Stimulated activated CD8-positive, alpha-beta memory T cell treated with anti-CD3 and anti-CD28 coated beads, Interleukin-4, amount 100 ng/mL, for 48 hours (primary cell): ENCODE measurements at regions not wholly inside any gene's neighbourhood (a gene's known extent, or its start where the extent isn't known, plus 50 kb on each side); places are given as distances from the start of the nearest gene placed in this dataset.
"Not testable (repeated sequence)": the region's sequence is repeated elsewhere in the genome, so short reads cannot be mapped to it uniquely, and the experiment has no call there.

Experiments
- DNase-seq: peaks from one replicate; pipeline ENCODE4 v3.0.0-alpha.2; 2020

- DNase-seq: no peak
Measured at GRCh38 chr10:8174762-8175161, 120.3 kb downstream of the GATA3 start.

- DNase-seq: not testable (repeated sequence)
Measured at GRCh38 chr10:8177526-8177925, 123.0 kb downstream of the GATA3 start.

- DNase-seq: not testable (repeated sequence)
Measured at GRCh38 chr10:8179773-8180172, 125.3 kb downstream of the GATA3 start.

GRCh38 chr10:8180360-8181109 is 126.0 kb downstream of the GATA3 start:
- no peak for DNase-seq

- no peak for DNase-seq
Measured at GRCh38 chr10:8181496-8182157, 127.1 kb downstream of the GATA3 start.

- no peak for DNase-seq
Measured at GRCh38 chr10:8182806-8183205, 128.3 kb downstream of the GATA3 start.

- no peak for DNase-seq
Measured at GRCh38 chr10:8183241-8183704, 128.8 kb downstream of the GATA3 start.

GRCh38 chr10:8187171-8187666 is 132.7 kb downstream of the GATA3 start:
- no peak for DNase-seq

- no peak for DNase-seq
Measured at GRCh38 chr10:8189458-8189857, 135.0 kb downstream of the GATA3 start.

GRCh38 chr10:8192301-8192700 is 137.8 kb downstream of the GATA3 start:
- no peak for DNase-seq

- no peak for DNase-seq
Measured at GRCh38 chr10:8193546-8193945, 139.1 kb downstream of the GATA3 start.

- DNase-seq: no peak
Measured at GRCh38 chr10:8194050-8194449, 139.6 kb downstream of the GATA3 start.

- DNase-seq: no peak
Measured at GRCh38 chr10:8206882-8207281, 152.4 kb downstream of the GATA3 start.

GRCh38 chr10:8211631-8212030 is 157.1 kb downstream of the GATA3 start:
- no peak for DNase-seq

GRCh38 chr10:8213735-8214134 is 159.2 kb downstream of the GATA3 start:
- DNase-seq: no peak

- no peak for DNase-seq
Measured at GRCh38 chr10:8214587-8214986, 160.1 kb downstream of the GATA3 start.

- DNase-seq: no peak
Measured at GRCh38 chr10:8216893-8217292, 162.4 kb downstream of the GATA3 start.

GRCh38 chr10:8221451-8221850 is 167.0 kb downstream of the GATA3 start:
- DNase-seq: no peak

GRCh38 chr10:8224591-8224990 is 170.1 kb downstream of the GATA3 start:
- DNase-seq: no peak

- no peak for DNase-seq
Measured at GRCh38 chr10:8225187-8225586, 170.7 kb downstream of the GATA3 start.

GRCh38 chr10:8227246-8227645 is 172.8 kb downstream of the GATA3 start:
- DNase-seq: no peak

- no peak for DNase-seq
Measured at GRCh38 chr10:8229153-8229552, 174.7 kb downstream of the GATA3 start.

GRCh38 chr10:8230902-8231301 is 176.4 kb downstream of the GATA3 start:
- no peak for DNase-seq

- no peak for DNase-seq
Measured at GRCh38 chr10:8233049-8233448, 178.6 kb downstream of the GATA3 start.
